Neural progenitor cell (in vitro differentiated cells): ENCODE measurements at regions not wholly inside any gene's neighbourhood (a gene's known extent, or its start where the extent isn't known, plus 50 kb on each side); places are given as distances from the start of the nearest gene placed in this dataset.

Experiments used
- EZH2 ChIP-seq: fragments of 200-600 bp; sonication (generic); IDR thresholded peaks from 2 replicates; pipeline ENCODE4 v1.6.1; 2017; ENCODE audit warnings: antibody characterized with exemption, mild to moderate bottlenecking, moderate library complexity
- EZH2phosphoT487 ChIP-seq: fragments of 200-600 bp; sonication (generic); IDR thresholded peaks from 2 replicates; pipeline ENCODE4 v1.6.1; 2017; ENCODE audit warnings: antibody characterized with exemption
- TF ChIP-seq, protein P1 (sequence below): fragments of 200-600 bp; sonication (generic); IDR thresholded peaks from 2 replicates; pipeline ENCODE4 v1.5.1; 2017; ENCODE audit warnings: antibody characterized with exemption, mild to moderate bottlenecking

DNA sequence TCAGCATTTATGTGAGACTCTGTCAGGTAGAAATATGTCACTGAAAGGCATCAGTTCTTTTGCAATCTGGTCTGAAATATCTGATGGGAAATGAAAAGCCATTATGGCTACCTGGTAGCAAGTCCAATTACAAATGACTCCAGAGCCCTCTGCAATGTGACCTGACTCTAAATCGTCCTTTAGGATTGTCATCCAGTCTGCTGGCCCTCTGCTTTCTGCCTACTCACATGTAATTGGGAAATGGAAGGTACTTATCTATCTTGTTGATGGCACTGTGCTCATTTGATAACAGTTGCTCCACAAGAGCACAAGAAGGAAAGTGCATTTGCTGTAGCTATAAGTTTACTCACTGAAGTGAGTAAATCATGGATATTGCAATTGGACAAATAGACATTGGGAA, 799.8 kb downstream of the RAPGEF2 start:
- TF ChIP-seq, protein P1, sequence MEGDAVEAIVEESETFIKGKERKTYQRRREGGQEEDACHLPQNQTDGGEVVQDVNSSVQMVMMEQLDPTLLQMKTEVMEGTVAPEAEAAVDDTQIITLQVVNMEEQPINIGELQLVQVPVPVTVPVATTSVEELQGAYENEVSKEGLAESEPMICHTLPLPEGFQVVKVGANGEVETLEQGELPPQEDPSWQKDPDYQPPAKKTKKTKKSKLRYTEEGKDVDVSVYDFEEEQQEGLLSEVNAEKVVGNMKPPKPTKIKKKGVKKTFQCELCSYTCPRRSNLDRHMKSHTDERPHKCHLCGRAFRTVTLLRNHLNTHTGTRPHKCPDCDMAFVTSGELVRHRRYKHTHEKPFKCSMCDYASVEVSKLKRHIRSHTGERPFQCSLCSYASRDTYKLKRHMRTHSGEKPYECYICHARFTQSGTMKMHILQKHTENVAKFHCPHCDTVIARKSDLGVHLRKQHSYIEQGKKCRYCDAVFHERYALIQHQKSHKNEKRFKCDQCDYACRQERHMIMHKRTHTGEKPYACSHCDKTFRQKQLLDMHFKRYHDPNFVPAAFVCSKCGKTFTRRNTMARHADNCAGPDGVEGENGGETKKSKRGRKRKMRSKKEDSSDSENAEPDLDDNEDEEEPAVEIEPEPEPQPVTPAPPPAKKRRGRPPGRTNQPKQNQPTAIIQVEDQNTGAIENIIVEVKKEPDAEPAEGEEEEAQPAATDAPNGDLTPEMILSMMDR = no peak
- TF ChIP-seq EZH2 = no peak
- TF ChIP-seq EZH2phosphoT487 = no peak
